Calu3 (cell line): ENCODE measurements at regions not wholly inside any gene's neighbourhood (a gene's known extent, or its start where the extent isn't known, plus 50 kb on each side); places are given as distances from the start of the nearest gene placed in this dataset.

Source experiments
- BruUV-seq: library from RNA; stranded (reverse); fragments of 400-500 nt; replicated peaks from 2 replicates; lab custom pipeline; 2021; lab: Mats Ljungman, UMichigan
- CTCF ChIA-PET: fragments of 300-600 bp; sonication (Branson Sonifier 250); formaldehyde crosslinking; loops from one replicate; lab custom pipeline; 2022; ENCODE audit warnings: antibody characterized with exemption; lab: Charles Lee
- DNase-seq: peaks from one replicate; pipeline ENCODE4 v3.0.0; 2022
- H3K27ac Mint-ChIP-seq: one replicate; pipeline ENCODE4 v1.8.0; 2022; ENCODE audit warnings: mixed read lengths; ENCODE audit not compliant: unreplicated experiment
- H3K27me3 Mint-ChIP-seq: one replicate; pipeline ENCODE4 v1.8.0; 2022; ENCODE audit warnings: mixed read lengths; ENCODE audit not compliant: unreplicated experiment
- H3K36me3 Mint-ChIP-seq: one replicate; pipeline ENCODE4 v1.8.0; 2022; ENCODE audit warnings: mild to moderate bottlenecking, moderate library complexity, mixed read lengths; ENCODE audit not compliant: insufficient read depth, unreplicated experiment
- H3K4me1 Mint-ChIP-seq: one replicate; pipeline ENCODE4 v1.8.0; 2022; ENCODE audit warnings: mild to moderate bottlenecking, low read depth, mixed read lengths; ENCODE audit not compliant: unreplicated experiment
- H3K4me3 Mint-ChIP-seq: one replicate; pipeline ENCODE4 v1.8.0; 2022; ENCODE audit warnings: mild to moderate bottlenecking, low read depth, moderate library complexity, mixed read lengths; ENCODE audit not compliant: unreplicated experiment
- H3K9me3 Mint-ChIP-seq: one replicate; pipeline ENCODE4 v1.8.0; 2022; ENCODE audit warnings: low read depth, mixed read lengths; ENCODE audit not compliant: unreplicated experiment
- CTCF ChIP-seq: fragments of 200-600 bp; IDR thresholded peaks from one replicate; pipeline ENCODE4 v1.8.0; 2022; ENCODE audit warnings: antibody characterized with exemption; ENCODE audit not compliant: unreplicated experiment
- intact Hi-C: fragments of 100-400 bp; cut with micrococcal nuclease; formaldehyde crosslinking; loops from one replicate; pipeline ENCODE4 v1.10.0; 2022; ENCODE audit not compliant: unreplicated experiment

DNA sequence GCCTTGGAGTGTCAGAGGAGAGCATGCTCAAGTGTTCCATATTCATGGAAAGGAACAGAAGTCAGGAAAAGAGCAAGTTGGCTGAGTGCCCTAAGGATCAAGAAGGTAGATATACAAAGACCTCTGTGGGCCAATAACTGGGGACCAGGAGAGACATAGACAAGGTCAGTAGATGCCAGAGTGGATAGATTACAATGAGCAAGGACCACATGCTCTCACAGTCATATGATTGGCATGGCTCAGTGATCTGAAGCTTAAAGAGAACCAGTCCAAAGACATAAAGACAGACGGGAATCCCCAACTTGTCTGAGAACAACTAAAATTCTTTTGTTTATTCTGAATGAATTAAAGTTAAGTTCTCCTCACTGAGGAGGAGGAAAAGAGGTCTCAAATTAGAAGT is 289.7 kb downstream of the HS3ST1 start:
- no peak for TF ChIP-seq CTCF
- H3K36me3 Mint-ChIP-seq: no peaks in the 10 kb centered on the region
- CTCF ChIA-PET: no interaction called here
- no peaks in the 10 kb centered on the region for H3K9me3 Mint-ChIP-seq
- H3K4me1 Mint-ChIP-seq: no peaks in the 10 kb centered on the region
- intact Hi-C loops: no loop called here
- DNase-seq: no peak
- no TSS peak for BruUV-seq
- peaks cover 51% of the 10 kb centered on the region for H3K27me3 Mint-ChIP-seq
- no peak overlapping the region for H3K4me3 Mint-ChIP-seq
- H3K27ac Mint-ChIP-seq: no peak overlapping the region

GRCh38 chr4:11134705-11135104 is 294.0 kb downstream of the HS3ST1 start:
- Mint-ChIP-seq H3K27me3 (peaks cover 44% of the 10 kb centered on the region), H3K4me3 (no peak overlapping the region), H3K9me3 (no peaks in the 10 kb centered on the region), H3K36me3 (no peaks in the 10 kb centered on the region), H3K27ac (no peak overlapping the region), H3K4me1 (no peaks in the 10 kb centered on the region)
- BruUV-seq: no TSS peak
- TF ChIP-seq CTCF: no peak
- intact Hi-C loops: no loop called here
- CTCF ChIA-PET: no interaction called here
- DNase-seq: no peak

- H3K27me3 Mint-ChIP-seq: peaks cover 36% of the 10 kb centered on the region
- no peak overlapping the region for H3K4me3 Mint-ChIP-seq
- no peaks in the 10 kb centered on the region for H3K4me1 Mint-ChIP-seq
- no TSS peak for BruUV-seq
- H3K27ac Mint-ChIP-seq: no peak overlapping the region
- CTCF ChIA-PET: no interaction called here
- TF ChIP-seq CTCF: no peak
- H3K9me3 Mint-ChIP-seq: no peaks in the 10 kb centered on the region
- no peak for DNase-seq
- intact Hi-C loops: no loop called here
- H3K36me3 Mint-ChIP-seq: no peaks in the 10 kb centered on the region
Measured at GRCh38 chr4:11133868-11134267, 294.8 kb downstream of the HS3ST1 start.

DNA sequence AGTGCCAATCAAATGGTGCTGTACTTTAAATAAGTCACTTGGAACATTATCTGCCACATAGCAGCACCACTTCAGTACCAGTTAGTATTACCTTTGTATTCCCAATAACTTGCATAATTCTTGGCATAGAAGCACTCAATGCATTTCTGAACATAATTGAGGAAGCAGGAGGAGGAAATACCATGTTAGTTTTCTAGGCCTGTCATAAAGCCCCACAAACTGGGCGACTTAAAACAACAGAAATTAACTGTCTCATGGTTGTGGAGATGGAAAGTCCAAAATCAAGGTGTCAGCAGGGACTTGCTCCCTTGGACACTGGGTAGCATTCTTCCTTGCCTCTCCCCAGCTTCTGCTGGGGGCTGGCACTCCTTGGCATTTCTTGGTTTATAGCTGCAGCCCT is 296.2 kb downstream of the HS3ST1 start:
- BruUV-seq: no TSS peak
- intact Hi-C loops: no loop called here
- DNase-seq: no peak
- H3K27ac Mint-ChIP-seq: no peak overlapping the region
- no peaks in the 10 kb centered on the region for H3K4me1 Mint-ChIP-seq
- H3K4me3 Mint-ChIP-seq: no peak overlapping the region
- CTCF ChIA-PET: interaction anchor here (0.6 kb wide), 1 partner anchor 48 kb away, joined by 8 read pairs; no protein-coding TSS in a partner anchor
- no peak for TF ChIP-seq CTCF
- H3K36me3 Mint-ChIP-seq: no peaks in the 10 kb centered on the region
- no peaks in the 10 kb centered on the region for H3K9me3 Mint-ChIP-seq
- peaks cover 22% of the 10 kb centered on the region for H3K27me3 Mint-ChIP-seq
